NCI-H774 (cell line): ENCODE measurements at regions not wholly inside any gene's neighbourhood (a gene's known extent, or its start where the extent isn't known, plus 50 kb on each side); places are given as distances from the start of the nearest gene placed in this dataset.

Experiments used
- DNase-seq: peaks from one replicate; lab custom pipeline; 2025; lab: John Stamatoyannopoulos, UW

- no peak for DNase-seq
Observed at GRCh38 chr2:105652014-105652796, 92.5 kb upstream of the NCK2 start.

GRCh38 chr2:105649534-105649933 lies 95.2 kb upstream of the NCK2 start:
- DNase-seq = no peak

DNA sequence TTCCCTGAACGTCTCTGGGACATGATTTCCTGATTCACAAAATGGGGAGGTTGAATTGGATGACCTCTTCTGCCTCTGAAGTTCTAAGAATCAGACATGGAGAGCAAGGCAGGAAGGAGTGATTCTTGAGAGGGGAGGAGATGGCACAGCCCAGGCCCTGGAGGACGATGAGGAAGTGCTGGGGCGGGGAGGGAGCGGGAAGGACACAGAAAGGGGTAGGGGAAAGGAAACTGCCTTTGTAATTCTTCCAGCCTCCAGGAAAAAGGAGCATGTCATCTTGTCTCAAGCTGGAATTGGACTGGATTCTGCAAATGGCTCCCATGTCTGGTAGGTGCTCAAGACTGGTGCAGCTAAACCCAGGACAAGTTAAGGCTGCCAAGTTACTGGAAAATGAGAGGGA lies 97.0 kb upstream of the NCK2 start:
- no peak for DNase-seq

DNA sequence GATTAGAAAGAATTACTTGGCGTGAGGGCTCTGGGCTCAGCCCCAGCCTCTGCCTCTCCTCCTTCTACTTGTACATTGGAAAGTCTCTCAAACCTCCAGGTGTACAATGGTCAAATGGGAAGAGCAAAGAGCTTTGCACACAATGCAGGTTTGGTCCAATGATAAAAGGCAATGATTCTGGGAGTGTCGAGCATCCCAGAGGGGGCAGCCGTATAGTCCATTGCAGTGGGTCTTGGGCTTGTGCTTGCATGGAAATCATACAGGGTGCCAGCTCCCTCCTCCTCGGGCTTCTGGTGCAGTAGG lies 98.0 kb upstream of the NCK2 start:
- DNase-seq = no peak

DNA sequence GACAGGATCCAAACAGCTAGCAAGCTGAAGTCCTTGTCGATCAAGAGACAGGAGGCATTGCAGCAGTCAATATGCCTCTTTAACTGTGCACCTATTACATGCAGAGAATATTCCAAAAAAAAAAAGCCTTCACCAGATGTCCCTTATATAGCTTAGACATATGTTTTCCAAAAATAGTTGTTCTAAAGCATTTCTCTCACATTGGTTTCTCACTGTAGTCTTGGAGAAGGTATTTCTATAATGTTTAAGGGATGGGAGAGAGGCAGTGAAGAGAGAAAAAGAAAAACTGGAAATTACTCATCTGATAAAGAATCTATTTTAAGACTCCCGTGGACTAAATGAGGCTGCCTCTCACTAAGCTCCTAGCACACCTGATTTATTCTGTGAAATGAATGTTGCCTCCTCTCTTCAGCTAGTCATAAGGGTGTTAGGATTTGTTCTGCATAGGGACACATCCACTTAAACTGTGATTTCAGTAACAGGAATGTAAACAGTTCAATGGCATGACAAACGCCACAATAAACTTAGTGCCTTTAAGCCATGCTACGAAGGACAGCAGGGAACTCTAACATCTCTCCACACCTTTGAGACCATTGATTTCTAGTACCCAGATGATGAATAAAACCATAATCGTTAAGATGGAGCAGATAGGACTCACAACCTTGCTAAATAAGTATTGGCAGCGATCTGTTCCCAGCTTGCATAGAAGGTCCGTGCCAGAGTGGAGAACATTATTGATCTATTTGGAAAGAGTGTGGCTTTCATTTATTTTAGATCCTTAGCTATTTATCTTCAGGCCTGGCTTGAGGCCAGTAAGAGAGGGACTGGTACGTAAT lies 98.6 kb upstream of the NCK2 start:
- no peak for DNase-seq

GRCh38 chr2:105645031-105645937 lies 99.4 kb upstream of the NCK2 start:
- no peak for DNase-seq

GRCh38 chr2:105644174-105644980 lies 100.3 kb upstream of the NCK2 start:
- DNase-seq = no peak

- no peak for DNase-seq
Observed at GRCh38 chr2:105643405-105644173, 101.1 kb upstream of the NCK2 start.

DNA sequence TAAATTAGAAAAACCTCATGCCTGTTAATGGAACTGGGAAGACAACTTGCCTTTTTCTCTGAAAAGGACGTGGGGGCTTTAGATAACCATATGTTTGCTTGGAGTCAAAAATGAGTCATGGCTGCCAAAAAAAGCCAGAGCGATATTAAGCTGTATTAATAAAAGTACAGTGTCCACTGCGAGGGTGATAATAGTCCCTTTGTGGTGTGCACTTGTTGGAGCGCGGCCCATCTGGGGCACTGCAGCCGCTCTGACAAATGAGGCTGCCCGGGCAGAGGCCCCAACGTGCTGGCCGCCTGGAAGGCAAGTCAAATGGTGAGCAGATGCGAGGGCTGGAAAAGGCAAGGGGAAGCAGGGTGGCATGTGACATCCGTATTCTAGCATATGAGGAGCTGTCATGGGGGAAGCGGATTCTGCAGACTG lies 103.3 kb upstream of the NCK2 start:
- no peak for DNase-seq

DNA sequence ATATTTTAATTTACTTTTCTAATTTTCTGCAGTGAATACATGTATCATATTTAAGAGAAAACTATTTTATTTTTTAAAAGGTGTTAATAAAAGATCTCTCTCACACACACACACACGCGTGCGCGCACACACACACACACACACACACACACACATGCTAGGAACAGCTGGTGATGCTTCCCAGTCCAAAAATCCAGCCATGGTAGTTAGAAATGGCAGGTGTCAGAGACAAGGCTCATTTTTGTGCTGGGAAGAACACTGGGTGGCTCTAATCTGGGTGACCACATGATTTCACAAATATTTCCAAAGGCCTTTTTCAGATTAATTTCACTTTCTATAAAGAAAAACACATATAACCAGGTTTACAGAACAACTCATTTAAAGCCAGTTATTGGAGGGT lies 104.5 kb upstream of the NCK2 start:
- DNase-seq = no peak

DNA sequence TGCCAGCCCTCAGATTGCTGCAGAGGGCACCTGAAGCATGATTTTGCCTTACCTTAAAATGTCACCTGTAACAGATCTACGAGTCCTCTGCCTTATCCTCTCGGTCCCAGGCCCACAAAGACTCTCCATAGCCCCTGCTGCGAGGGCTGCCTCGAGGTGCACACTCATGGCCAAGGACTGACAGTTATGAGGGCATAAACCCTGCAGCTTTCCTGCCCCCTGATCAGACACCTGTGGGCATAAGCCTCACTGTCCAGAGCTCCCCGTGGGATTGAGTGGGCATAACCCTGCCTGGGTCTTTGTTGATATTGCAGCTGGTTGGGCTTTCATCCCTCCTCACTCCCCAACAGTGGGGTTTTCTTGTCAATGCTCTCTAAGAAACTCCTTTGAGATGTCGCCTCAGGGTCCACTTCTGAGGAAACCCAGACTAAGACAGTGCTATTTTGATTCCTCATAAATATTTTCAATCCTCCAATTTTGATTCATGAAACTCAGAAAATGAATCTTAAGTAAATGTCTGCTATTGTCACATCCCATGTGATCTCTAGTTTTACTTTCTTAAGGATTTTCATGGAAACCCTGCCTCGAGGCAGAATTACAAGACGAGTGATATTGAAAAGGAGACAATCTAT lies 108.5 kb upstream of the NCK2 start:
- no peak for DNase-seq

DNA sequence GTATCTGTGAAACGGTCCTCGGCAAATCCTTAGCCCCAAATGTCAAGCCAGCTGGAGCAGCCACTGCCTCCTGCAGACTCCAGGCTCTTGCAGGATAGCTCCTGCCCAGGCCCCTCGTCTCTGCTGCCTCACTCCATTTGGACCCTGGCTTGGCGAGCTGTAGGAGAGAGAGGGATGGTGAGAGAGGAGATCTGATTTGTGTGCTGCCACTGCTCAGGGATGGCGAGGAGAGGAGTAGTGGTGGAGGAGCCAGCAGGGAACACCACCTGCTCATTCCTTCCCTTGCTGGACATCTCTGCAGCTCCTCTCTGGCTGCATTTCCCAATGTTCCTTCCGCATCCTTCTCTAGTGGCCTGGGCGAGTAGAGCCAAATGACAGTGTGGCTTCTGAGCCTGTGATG lies 109.1 kb upstream of the NCK2 start:
- no peak for DNase-seq

DNA sequence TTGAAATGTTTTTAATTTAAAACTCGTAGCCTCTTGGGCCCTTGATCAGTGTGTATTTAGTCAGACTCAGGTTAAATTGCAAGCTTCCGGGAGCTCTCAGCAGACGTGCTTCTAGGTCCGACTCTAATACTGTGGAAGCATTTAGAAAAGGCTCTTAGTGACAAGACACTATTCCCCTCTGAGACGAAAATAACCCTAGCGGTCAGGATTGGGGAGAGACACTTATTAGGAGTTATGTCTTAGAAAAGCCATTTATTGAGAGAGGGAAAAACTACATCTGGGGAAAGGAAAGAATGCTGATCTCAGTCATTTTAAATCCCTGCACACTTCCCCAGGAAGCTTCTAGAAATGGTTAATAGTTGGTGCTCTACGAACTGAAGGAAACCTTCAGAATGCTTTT lies 110.5 kb upstream of the NCK2 start:
- DNase-seq = no peak

- DNase-seq = no peak
Observed at GRCh38 chr2:105631922-105632321, 112.8 kb upstream of the NCK2 start.

- no peak for DNase-seq
Observed at GRCh38 chr2:105631011-105631410, 113.7 kb upstream of the NCK2 start.

DNA sequence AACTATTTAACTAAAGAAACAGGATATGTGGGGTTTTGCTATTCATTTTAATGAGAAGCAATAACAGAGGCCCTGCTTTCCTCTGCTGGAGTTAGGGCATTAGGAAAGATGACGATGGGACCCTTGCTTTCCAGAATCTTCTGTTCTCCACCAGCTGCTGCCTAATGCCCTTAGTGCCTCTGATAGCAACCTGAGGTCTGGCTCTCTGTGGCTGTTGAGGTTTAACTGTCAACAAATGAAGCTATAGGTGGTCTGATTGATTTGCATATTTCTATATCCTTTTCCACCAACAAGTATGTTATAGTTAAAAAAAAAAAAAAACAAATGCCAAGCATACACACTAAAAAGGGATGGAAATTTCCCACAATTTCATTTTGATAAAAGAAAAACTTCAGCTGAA lies 115.1 kb upstream of the NCK2 start:
- DNase-seq = no peak

DNA sequence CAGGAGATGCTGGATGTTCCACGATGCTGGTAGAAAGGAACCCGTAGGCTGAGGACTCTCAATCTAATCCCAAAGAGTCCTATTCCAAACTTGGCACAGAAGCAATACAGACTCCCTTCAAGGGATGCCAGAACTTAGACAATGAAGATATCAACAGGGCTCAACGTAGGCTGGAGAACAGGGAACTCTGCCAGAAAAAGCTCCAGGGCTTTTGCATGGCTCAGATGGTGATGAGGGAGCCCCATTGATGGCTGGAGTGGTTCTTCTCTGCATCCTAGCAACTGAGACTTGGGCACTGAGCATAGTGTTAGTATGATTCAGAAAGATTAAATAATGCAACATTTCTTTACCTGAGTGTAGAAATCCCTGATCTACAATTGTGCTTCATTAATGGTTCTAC lies 117.2 kb upstream of the NCK2 start:
- DNase-seq = no peak

- DNase-seq = no peak
Observed at GRCh38 chr2:105626966-105627340, 117.8 kb upstream of the NCK2 start.

DNA sequence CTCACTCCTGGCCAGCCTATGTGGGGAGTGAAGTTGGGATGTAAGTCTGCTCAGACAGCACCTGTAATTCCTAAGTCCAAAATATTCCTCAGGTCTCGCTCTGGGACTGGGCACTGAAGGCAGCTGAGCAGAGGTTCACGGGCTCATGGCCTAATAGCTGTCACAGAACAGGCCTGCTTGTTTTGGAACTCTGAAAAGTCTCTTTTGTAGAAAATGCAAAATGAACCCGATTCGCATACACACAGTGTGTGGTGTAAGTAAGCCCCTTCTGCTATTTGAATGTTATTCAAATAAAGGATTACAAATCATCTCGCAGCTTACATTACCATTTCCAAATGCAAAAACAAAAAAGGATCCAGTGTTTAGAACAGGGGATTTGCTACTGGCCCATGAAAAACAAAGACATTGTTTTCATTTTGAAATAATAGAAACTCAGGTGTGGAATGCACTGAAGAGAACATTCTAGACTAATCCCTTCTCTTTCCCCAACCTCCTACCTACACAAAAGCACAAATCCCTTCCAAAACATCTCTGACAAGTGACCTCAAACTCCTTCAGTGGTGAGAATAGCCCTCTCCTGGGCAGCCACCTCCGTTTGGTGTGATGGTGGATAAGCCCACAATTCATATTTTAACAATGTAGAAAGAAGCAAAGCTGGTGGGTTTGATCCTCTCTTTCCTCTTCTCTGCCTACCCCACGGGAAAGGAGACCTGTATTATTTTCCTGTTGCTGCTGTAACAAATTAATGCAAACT lies 118.3 kb upstream of the NCK2 start:
- no peak for DNase-seq

DNA sequence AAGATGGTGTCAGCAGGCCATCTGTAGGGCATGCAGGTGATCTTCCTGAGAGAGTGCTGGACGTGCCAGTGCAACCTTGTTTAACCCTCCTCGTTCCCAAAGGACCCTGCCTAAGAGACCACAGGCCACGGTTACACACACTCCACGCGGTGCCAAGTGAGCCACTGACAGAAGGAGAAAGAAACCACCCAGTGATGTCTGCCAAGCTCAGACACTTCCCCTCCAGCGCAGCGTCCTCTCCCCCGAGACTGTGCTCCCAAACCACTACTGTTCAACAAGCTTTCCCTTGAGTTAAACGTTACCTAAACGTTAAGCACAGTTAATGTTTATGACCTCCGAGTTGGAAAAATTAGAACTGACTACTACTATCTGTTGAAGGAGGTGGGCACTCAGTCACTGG lies 119.1 kb upstream of the NCK2 start:
- no peak for DNase-seq
